Tibial artery (tissue), 4 donors: ENCODE measurements at regions not wholly inside any gene's neighbourhood (a gene's known extent, or its start where the extent isn't known, plus 50 kb on each side); places are given as distances from the start of the nearest gene placed in this dataset.

Source experiments
- DNase-seq, 2 donors: peaks; one replicate each; pipeline ENCODE4 v3.0.0-alpha.2; 2019
- H3K27ac ChIP-seq, 2 donors: fragments of 200-600 bp; sonication (generic) in 1 of 2; 1 replicate in 1 of 2; 2 replicates in 1 of 2; pipeline ENCODE4 v1.5.1; 2018 to 2019; ENCODE audit warnings: mild to moderate bottlenecking in 1 of 2
- H3K27me3 ChIP-seq, 2 donors: fragments of 200-600 bp; sonication (generic) in 1 of 2; one replicate each; pipeline versions ENCODE4 v1.5.1 to v1.6.0; 2016 to 2019
- H3K36me3 ChIP-seq, 3 donors: fragments of 200-600 bp; sonication (generic) in 2 of 3; one replicate each; pipeline ENCODE4 v1.5.1; 2016 to 2019; ENCODE audit warnings: mild to moderate bottlenecking in 2 of 3
- H3K4me1 ChIP-seq, 4 donors: fragments of 200-600 bp; sonication (generic) in 2 of 4; 1 replicate in 3 of 4; 2 replicates in 1 of 4; pipeline ENCODE4 v1.5.1; 2016 to 2019
- H3K4me3 ChIP-seq, 2 donors: fragments of 200-600 bp; sonication (generic) in 1 of 2; 1 replicate in 1 of 2; 2 replicates in 1 of 2; pipeline ENCODE4 v1.5.1; 2018 to 2019; ENCODE audit warnings: mild to moderate bottlenecking in 2 of 2
- H3K9me3 ChIP-seq, 3 donors: fragments of 200-600 bp; sonication (generic) in 1 of 3; one replicate each; pipeline ENCODE4 v1.5.1; 2016 to 2019
- CTCF ChIP-seq, 2 experiments: fragments of 200-600 bp in 1 of 2; fragments of 450-650 bp in 1 of 2; IDR thresholded peaks; one replicate each; pipeline ENCODE4 v1.5.1; 2017 to 2019; ENCODE audit warnings: antibody characterized with exemption in 2 of 2, mild to moderate bottlenecking in 1 of 2, moderate library complexity in 1 of 2
- intact Hi-C: fragments of 100-400 bp; cut with DNase I; formaldehyde crosslinking; loops from one replicate; pipeline ENCODE4 v1.15.0; 2023; ENCODE audit warnings: low total_unique reads

- TF ChIP-seq CTCF (IDR thresholded peaks at IDR 0.05), result no peak
- intact Hi-C loops, result no loop called here
- no peaks in the 10 kb centered on the region for H3K9me3 ChIP-seq
- DNase-seq, result no peak
- H3K27ac ChIP-seq, result no peak overlapping the region
- no peaks in the 10 kb centered on the region for H3K27me3 ChIP-seq
- no peak overlapping the region for H3K4me3 ChIP-seq
- peaks cover 0 to 19% (median 0%) of the 10 kb centered on the region in 4 donors for H3K4me1 ChIP-seq
- H3K36me3 ChIP-seq, result no peaks in the 10 kb centered on the region
Observed at GRCh38 chr2:8256905-8257304, 425.0 kb upstream of the ID2 start.

- H3K4me1 ChIP-seq, result peaks cover 0 to 19% (median 0%) of the 10 kb centered on the region in 4 donors
- TF ChIP-seq CTCF (IDR thresholded peaks at IDR 0.05), result no peak
- H3K27ac ChIP-seq, result no peak overlapping the region
- H3K36me3 ChIP-seq, result no peaks in the 10 kb centered on the region
- H3K27me3 ChIP-seq, result no peaks in the 10 kb centered on the region
- intact Hi-C loops, result no loop called here
- no peak overlapping the region for H3K4me3 ChIP-seq
- no peaks in the 10 kb centered on the region for H3K9me3 ChIP-seq
- DNase-seq, result no peak
Observed at GRCh38 chr2:8257502-8257901, 424.4 kb upstream of the ID2 start.

DNA sequence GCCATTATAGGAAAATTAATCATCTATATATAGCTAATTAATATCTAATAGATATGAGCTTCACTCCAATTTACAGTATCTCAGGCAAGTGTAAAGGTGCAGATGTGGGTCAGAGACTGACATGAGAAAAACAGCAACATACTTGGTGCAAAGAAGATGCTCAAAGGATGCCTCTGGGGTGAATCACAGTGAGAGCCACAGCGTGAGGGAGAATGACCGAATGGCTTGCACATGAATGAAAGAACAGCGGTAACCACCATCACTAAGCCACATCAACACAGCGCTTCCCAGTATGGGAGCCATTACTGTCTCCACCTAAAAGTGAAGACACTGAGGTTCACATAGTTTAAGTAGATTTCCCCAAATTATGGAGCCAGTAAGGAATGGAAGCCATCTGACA is 423.4 kb upstream of the ID2 start:
- no peak for DNase-seq
- Histone ChIP-seq H3K9me3 (no peaks in the 10 kb centered on the region), H3K36me3 (no peaks in the 10 kb centered on the region), H3K4me3 (no peak overlapping the region), H3K27ac (no peak overlapping the region), H3K4me1 (peaks cover 0 to 19% (median 0%) of the 10 kb centered on the region in 4 donors), H3K27me3 (no peaks in the 10 kb centered on the region)
- intact Hi-C loops, result no loop called here
- TF ChIP-seq CTCF (IDR thresholded peaks at IDR 0.05), result no peak

DNA sequence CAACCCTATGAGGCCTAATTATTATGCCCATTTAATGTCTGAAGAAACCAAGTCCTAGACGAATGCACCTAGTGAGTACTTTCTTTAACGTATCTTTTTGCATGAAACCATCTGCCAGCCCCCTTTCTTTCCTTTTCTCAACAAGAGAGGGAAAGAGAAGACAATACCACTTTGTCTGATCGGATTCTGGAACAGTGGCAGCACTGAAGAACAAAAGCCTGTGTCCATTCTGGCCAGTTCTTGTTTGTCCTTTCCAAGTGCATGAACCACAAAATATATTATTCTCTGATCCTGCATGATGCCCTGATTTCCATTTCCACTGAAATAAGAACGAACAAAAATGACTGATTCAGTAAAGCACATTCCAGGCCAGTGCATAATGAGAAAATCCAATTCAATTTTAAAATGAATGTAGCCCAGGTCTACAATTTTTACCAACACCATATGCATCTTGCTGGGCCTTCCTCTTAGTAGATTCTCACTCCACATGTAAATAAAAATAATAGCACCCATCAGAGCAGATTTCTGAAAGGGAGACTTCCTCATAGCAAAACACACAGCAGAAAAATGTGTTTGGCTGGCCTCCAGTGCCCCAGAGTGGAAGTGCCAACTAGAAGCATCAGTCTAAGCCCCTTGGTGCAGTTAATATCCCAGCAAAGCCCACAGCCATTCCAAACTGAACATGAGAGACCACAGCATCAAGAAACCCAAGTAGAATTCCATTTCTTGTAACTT is 422.6 kb upstream of the ID2 start:
- Histone ChIP-seq H3K4me1 (peaks cover 0 to 19% (median 0%) of the 10 kb centered on the region in 4 donors), H3K36me3 (no peaks in the 10 kb centered on the region), H3K9me3 (no peaks in the 10 kb centered on the region), H3K27me3 (no peaks in the 10 kb centered on the region), H3K4me3 (no peak overlapping the region), H3K27ac (no peak overlapping the region)
- DNase-seq, result peak in 1 of 2 donors; percentile 43
- TF ChIP-seq CTCF (IDR thresholded peaks at IDR 0.05), result no peak
- intact Hi-C loops, result no loop called here

- Histone ChIP-seq H3K36me3 (no peaks in the 10 kb centered on the region), H3K4me3 (no peak overlapping the region), H3K27me3 (no peaks in the 10 kb centered on the region), H3K4me1 (peaks cover 0 to 19% (median 0%) of the 10 kb centered on the region in 4 donors), H3K27ac (no peak overlapping the region), H3K9me3 (no peaks in the 10 kb centered on the region)
- intact Hi-C loops, result no loop called here
- no peak for TF ChIP-seq CTCF (IDR thresholded peaks at IDR 0.05)
- DNase-seq, result no peak
Observed at GRCh38 chr2:8259841-8260178, 422.0 kb upstream of the ID2 start.

GRCh38 chr2:8260213-8260612 is 421.6 kb upstream of the ID2 start:
- Histone ChIP-seq H3K36me3 (no peaks in the 10 kb centered on the region), H3K27ac (no peak overlapping the region), H3K27me3 (no peaks in the 10 kb centered on the region), H3K4me1 (peaks cover 0 to 19% (median 0%) of the 10 kb centered on the region in 4 donors), H3K9me3 (no peaks in the 10 kb centered on the region), H3K4me3 (no peak overlapping the region)
- TF ChIP-seq CTCF (IDR thresholded peaks at IDR 0.05), result no peak
- intact Hi-C loops, result no loop called here
- no peak for DNase-seq
